ENCODE measurements at regions not wholly inside any gene's neighbourhood (a gene's known extent, or its start where the extent isn't known, plus 50 kb on each side); places are given as distances from the start of the nearest gene placed in this dataset.

DNA sequence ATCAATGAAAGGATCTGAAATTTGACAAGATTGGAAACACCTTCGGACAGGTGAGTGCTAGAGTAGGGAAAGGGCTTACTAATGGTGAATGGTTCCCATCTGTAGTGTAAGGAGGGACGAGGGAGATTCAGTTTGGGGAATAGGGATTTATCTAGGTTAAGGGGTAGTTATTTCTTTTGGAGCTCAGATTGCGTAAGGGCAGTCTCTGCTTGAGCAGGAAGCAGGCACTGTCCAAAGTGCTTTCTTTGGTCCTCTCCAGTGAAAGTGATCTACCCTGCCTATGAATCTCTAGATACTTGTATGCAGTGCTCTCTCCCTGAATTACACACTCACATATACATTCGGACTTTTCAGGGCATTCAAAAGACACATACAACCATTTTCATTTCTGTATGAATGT is 272.9 kb upstream of the FIGN start:
- DNase-seq: no peak
- Histone ChIP-seq H3K9me3 (no peaks in the 10 kb centered on the region), H3K27ac (no peak overlapping the region), H3K36me3 (no peaks in the 10 kb centered on the region), H3K4me3 (no peak overlapping the region), H3K27me3 (no peaks in the 10 kb centered on the region), H3K4me1 (ENCODE audit: insufficient read depth) (no peaks in the 10 kb centered on the region)
- 81 to 89% (median 87%) methylated on average over 4 of the region's 4 CpGs for whole genome bisulfite sequencing, 3 donors
- intact Hi-C loops (cut with DNase I): no loop called here
- TF ChIP-seq POLR2A (IDR thresholded peaks at IDR 0.05) (no peak), EP300 (IDR thresholded peaks at IDR 0.05) (no peak)
- TF ChIP-seq, protein P1, sequence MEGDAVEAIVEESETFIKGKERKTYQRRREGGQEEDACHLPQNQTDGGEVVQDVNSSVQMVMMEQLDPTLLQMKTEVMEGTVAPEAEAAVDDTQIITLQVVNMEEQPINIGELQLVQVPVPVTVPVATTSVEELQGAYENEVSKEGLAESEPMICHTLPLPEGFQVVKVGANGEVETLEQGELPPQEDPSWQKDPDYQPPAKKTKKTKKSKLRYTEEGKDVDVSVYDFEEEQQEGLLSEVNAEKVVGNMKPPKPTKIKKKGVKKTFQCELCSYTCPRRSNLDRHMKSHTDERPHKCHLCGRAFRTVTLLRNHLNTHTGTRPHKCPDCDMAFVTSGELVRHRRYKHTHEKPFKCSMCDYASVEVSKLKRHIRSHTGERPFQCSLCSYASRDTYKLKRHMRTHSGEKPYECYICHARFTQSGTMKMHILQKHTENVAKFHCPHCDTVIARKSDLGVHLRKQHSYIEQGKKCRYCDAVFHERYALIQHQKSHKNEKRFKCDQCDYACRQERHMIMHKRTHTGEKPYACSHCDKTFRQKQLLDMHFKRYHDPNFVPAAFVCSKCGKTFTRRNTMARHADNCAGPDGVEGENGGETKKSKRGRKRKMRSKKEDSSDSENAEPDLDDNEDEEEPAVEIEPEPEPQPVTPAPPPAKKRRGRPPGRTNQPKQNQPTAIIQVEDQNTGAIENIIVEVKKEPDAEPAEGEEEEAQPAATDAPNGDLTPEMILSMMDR (IDR thresholded peaks at IDR 0.05): no peak

DNA sequence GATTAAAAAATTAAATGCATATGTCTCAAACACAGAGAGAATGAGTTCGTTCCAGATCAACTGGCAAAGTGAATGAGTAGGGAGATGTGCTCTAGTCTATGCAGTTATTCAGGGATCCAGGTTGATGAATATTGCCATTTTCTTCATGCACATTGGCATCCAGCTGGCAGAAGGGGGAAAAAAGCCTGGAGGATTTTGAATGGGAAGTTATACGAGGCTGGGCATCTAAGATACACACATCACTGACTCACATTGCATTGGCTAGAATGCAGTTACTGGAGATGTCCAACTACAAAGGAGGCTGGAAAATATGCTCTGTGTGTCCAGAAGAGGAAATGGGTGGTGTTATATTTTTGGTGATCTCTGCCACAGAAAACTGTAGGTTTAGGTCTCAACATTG is 270.9 kb upstream of the FIGN start:
- Histone ChIP-seq H3K27ac (no peak overlapping the region), H3K27me3 (no peaks in the 10 kb centered on the region), H3K4me3 (no peak overlapping the region), H3K36me3 (no peaks in the 10 kb centered on the region), H3K4me1 (ENCODE audit: insufficient read depth) (no peaks in the 10 kb centered on the region), H3K9me3 (no peaks in the 10 kb centered on the region)
- 68 to 76% (median 73%) methylated on average over 2 of the region's 2 CpGs for WGBS, 3 donors
- TF ChIP-seq, protein P1 (IDR thresholded peaks at IDR 0.05): no peak
- no peak for TF ChIP-seq EP300 (IDR thresholded peaks at IDR 0.05)
- TF ChIP-seq POLR2A (IDR thresholded peaks at IDR 0.05): no peak
- DNase-seq: no peak
- intact Hi-C loops (cut with DNase I): no loop called here

DNA sequence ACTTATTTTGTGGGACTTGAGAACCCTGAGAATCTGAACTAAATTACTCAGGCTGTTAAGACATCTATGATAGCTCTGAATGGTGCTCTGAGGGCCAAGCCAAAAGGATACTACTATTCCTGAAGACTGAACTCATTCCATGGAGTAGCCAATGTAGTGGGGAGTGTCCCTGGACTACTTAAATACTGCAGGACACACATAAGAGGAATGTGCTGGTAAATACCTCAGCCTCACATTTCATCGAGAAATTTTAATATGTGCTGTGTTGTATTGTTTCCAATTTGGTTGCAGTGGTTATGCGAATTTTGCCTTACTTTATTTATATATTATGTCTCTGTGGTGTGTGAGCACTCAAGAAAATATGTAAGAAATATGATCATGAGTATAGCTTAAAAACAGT is 264.4 kb upstream of the FIGN start:
- Histone ChIP-seq H3K9me3 (no peaks in the 10 kb centered on the region), H3K27ac (no peak overlapping the region), H3K4me3 (no peak overlapping the region), H3K27me3 (no peaks in the 10 kb centered on the region), H3K4me1 (ENCODE audit: insufficient read depth) (no peaks in the 10 kb centered on the region), H3K36me3 (no peaks in the 10 kb centered on the region)
- TF ChIP-seq, protein P1 (IDR thresholded peaks at IDR 0.05): no peak
- no peak for TF ChIP-seq POLR2A (IDR thresholded peaks at IDR 0.05)
- no peak for TF ChIP-seq EP300 (IDR thresholded peaks at IDR 0.05)
- 74 to 88% (median 78%) methylated on average over 2 of the region's 2 CpGs for WGBS, 3 donors
- no peak for DNase-seq
- intact Hi-C loops (cut with DNase I): no loop called here

DNA sequence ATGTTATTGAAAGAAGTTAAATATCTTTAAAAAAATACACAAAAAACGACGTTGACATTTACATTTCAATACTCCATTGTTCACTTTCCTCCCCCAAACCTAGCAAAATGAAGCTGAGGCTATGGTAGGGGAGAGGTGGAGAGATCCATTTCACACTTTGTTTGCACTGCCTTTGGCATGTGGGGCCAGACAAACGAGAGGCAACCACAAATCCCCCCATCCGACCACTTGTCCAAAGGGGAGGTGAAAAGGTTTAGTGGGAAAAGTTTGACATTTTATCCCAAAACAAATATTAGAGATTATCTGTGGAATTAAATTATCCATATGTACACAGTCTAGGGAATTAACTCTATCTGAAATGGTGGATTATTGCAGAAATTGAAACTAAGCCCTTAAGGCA is 261.7 kb upstream of the FIGN start:
- no peaks in the 10 kb centered on the region for H3K4me1 ChIP-seq (ENCODE audit: insufficient read depth)
- no peak overlapping the region for H3K4me3 ChIP-seq
- 64 to 72% (median 66%) methylated on average over 4 of the region's 4 CpGs for WGBS, 3 donors
- H3K27ac ChIP-seq: no peak overlapping the region
- intact Hi-C loops (cut with DNase I): no loop called here
- no peaks in the 10 kb centered on the region for H3K36me3 ChIP-seq
- H3K9me3 ChIP-seq: no peaks in the 10 kb centered on the region
- no peak for TF ChIP-seq EP300 (IDR thresholded peaks at IDR 0.05)
- TF ChIP-seq, protein P1 (IDR thresholded peaks at IDR 0.05): no peak
- no peak for TF ChIP-seq POLR2A (IDR thresholded peaks at IDR 0.05)
- no peaks in the 10 kb centered on the region for H3K27me3 ChIP-seq
- no peak for DNase-seq

DNA sequence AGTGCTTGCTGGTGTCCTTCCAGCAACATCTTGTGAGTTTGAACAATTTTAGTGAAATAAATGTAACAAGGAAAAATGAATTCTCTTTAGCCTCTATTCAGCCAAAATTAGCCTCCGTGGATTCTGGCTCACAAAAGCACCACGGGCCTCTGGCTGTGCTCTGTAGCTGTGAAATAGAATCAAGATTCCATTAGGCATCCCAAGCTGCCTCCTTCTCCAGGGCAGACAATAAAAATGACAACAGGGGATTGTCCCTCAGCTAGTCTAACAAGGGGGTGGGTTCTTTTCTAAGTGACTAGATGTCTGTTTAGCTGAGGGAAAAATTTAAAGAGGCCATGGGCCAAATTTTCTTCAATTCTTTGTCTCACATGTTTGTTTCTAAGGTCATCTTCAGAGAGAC is 254.7 kb upstream of the FIGN start:
- intact Hi-C loops (cut with DNase I): no loop called here
- no peak for TF ChIP-seq POLR2A (IDR thresholded peaks at IDR 0.05)
- TF ChIP-seq, protein P1 (IDR thresholded peaks at IDR 0.05): no peak
- H3K27ac ChIP-seq: no peak overlapping the region
- no peaks in the 10 kb centered on the region for H3K36me3 ChIP-seq
- H3K4me1 ChIP-seq (ENCODE audit: insufficient read depth): no peaks in the 10 kb centered on the region
- H3K27me3 ChIP-seq: no peaks in the 10 kb centered on the region
- H3K9me3 ChIP-seq: no peaks in the 10 kb centered on the region
- DNase-seq: no peak
- WGBS, 3 donors: 64 to 71% (median 64%) methylated on average over 2 of the region's 2 CpGs
- no peak overlapping the region for H3K4me3 ChIP-seq
